Eye (tissue), 1 donor: ENCODE measurements at regions not wholly inside any gene's neighbourhood (a gene's known extent, or its start where the extent isn't known, plus 50 kb on each side); places are given as distances from the start of the nearest gene placed in this dataset.

ENCODE experiments used
- DNase-seq: peaks from one replicate; pipeline ENCODE4 v3.0.0-alpha.2; 2015

GRCh38 chr13:106161146-106161545 lies 374.3 kb downstream of the EFNB2 start:
- DNase-seq: no peak

- DNase-seq: no peak
These were observed 375.9 kb downstream of the EFNB2 start for GRCh38 chr13:106159295-106160195.

- no peak for DNase-seq
These were observed 379.0 kb downstream of the EFNB2 start for GRCh38 chr13:106156468-106156867.

- DNase-seq: no peak
These were observed 380.1 kb downstream of the EFNB2 start for GRCh38 chr13:106155411-106155810.

GRCh38 chr13:106153876-106154275 lies 381.6 kb downstream of the EFNB2 start:
- no peak for DNase-seq

- DNase-seq: no peak
These were observed 382.4 kb downstream of the EFNB2 start for GRCh38 chr13:106153041-106153440.

- DNase-seq: no peak
These were observed 383.4 kb downstream of the EFNB2 start for GRCh38 chr13:106152047-106152446.

- no peak for DNase-seq
These were observed 384.3 kb downstream of the EFNB2 start for GRCh38 chr13:106151056-106151699.

- peak; percentile 17 for DNase-seq
These were observed 389.2 kb downstream of the EFNB2 start for GRCh38 chr13:106145997-106146864.

- no peak for DNase-seq
These were observed 390.4 kb downstream of the EFNB2 start for GRCh38 chr13:106145070-106145469.

- peak; percentile 20 for DNase-seq
These were observed 391.3 kb downstream of the EFNB2 start for GRCh38 chr13:106143930-106144709.

- DNase-seq: no peak
These were observed 392.1 kb downstream of the EFNB2 start for GRCh38 chr13:106143392-106143791.

- DNase-seq: no peak
These were observed 395.0 kb downstream of the EFNB2 start for GRCh38 chr13:106140476-106140875.

GRCh38 chr13:106139942-106140341 lies 395.5 kb downstream of the EFNB2 start:
- DNase-seq: no peak

- DNase-seq: no peak
These were observed 396.1 kb downstream of the EFNB2 start for GRCh38 chr13:106139377-106139776.

GRCh38 chr13:106138620-106139019 lies 396.8 kb downstream of the EFNB2 start:
- DNase-seq: no peak

- DNase-seq: no peak
These were observed 402.4 kb downstream of the EFNB2 start for GRCh38 chr13:106133025-106133424.

- DNase-seq: no peak
These were observed 403.2 kb downstream of the EFNB2 start for GRCh38 chr13:106132216-106132615.

- no peak for DNase-seq
These were observed 405.5 kb downstream of the EFNB2 start for GRCh38 chr13:106129993-106130392.

GRCh38 chr13:106129273-106129672 lies 406.2 kb downstream of the EFNB2 start:
- DNase-seq: no peak

- no peak for DNase-seq
These were observed 413.2 kb downstream of the EFNB2 start for GRCh38 chr13:106122234-106122633.

GRCh38 chr13:106121173-106121754 lies 414.2 kb downstream of the EFNB2 start:
- DNase-seq: no peak
